PFSK-1 (cell line): ENCODE measurements at regions not wholly inside any gene's neighbourhood (a gene's known extent, or its start where the extent isn't known, plus 50 kb on each side); places are given as distances from the start of the nearest gene placed in this dataset.

ENCODE experiments used
- FOXP2 ChIP-seq: optimal IDR thresholded peaks from 2 replicates; pipeline ENCODE3; 2011; ENCODE audit warnings: borderline replicate concordance, control low read depth, inconsistent platforms; ENCODE audit not compliant: insufficient read depth; ENCODE audit errors: extremely low read length, extremely low read depth
- POLR2AphosphoS5 ChIP-seq: IDR thresholded peaks from 2 replicates; pipeline ENCODE4 v1.6.1; 2012; ENCODE audit warnings: low read depth, mild to moderate bottlenecking, control low read depth, low read length, moderate library complexity
- REST ChIP-seq, 2 experiments: IDR thresholded peaks; 2 replicates each; pipeline versions ENCODE4 v1.6.1 to v1.8.0; 2011 to 2012; ENCODE audit warnings: low read depth in 2 of 2, low read length in 2 of 2, control low read depth in 1 of 2, inconsistent platforms in 1 of 2, mild to moderate bottlenecking in 1 of 2, moderate library complexity in 1 of 2; ENCODE audit not compliant: insufficient read depth in 1 of 2
- SIN3A ChIP-seq: IDR thresholded peaks from 2 replicates; pipeline ENCODE4 v1.6.1; 2012; ENCODE audit warnings: mild to moderate bottlenecking, low read length, moderate library complexity, borderline replicate concordance; ENCODE audit not compliant: insufficient read depth
- TAF1 ChIP-seq: IDR thresholded peaks from 2 replicates; pipeline ENCODE4 v1.6.1; 2012; ENCODE audit warnings: low read length, control low read depth, borderline replicate concordance; ENCODE audit not compliant: insufficient read depth

- TF ChIP-seq TAF1 (no peak), SIN3A (no peak), FOXP2 (no peak), POLR2AphosphoS5 (no peak), REST (IDR thresholded peaks at IDR 0.05; ENCODE audit: insufficient read depth in 1 of 2, low read depth in 2 of 2, low read length in 2 of 2) (no peak)
Observed at GRCh38 chr11:81432333-81432732, 1301.3 kb downstream of the FAM181B start.

- TF ChIP-seq REST (IDR thresholded peaks at IDR 0.05; ENCODE audit: insufficient read depth in 1 of 2, low read depth in 2 of 2, low read length in 2 of 2) (no peak), FOXP2 (no peak), POLR2AphosphoS5 (no peak), TAF1 (no peak)
Observed at GRCh38 chr11:81424822-81425221, 1308.8 kb downstream of the FAM181B start.

- TF ChIP-seq FOXP2 (no peak), TAF1 (no peak), SIN3A (no peak), REST (IDR thresholded peaks at IDR 0.05; ENCODE audit: insufficient read depth in 1 of 2, low read depth in 2 of 2, low read length in 2 of 2) (no peak), POLR2AphosphoS5 (no peak)
Observed at GRCh38 chr11:81422402-81422801, 1311.3 kb downstream of the FAM181B start.

- TF ChIP-seq SIN3A (no peak), POLR2AphosphoS5 (no peak), REST (IDR thresholded peaks at IDR 0.05; ENCODE audit: insufficient read depth in 1 of 2, low read depth in 2 of 2, low read length in 2 of 2) (no peak), FOXP2 (no peak), TAF1 (no peak)
Observed at GRCh38 chr11:81421251-81421860, 1312.3 kb downstream of the FAM181B start.

GRCh38 chr11:81420668-81421250 is 1312.9 kb downstream of the FAM181B start:
- TF ChIP-seq SIN3A (no peak), FOXP2 (no peak), POLR2AphosphoS5 (no peak), TAF1 (no peak), REST (IDR thresholded peaks at IDR 0.05; ENCODE audit: insufficient read depth in 1 of 2, low read depth in 2 of 2, low read length in 2 of 2) (no peak)
